ENCODE measurements at regions not wholly inside any gene's neighbourhood (a gene's known extent, or its start where the extent isn't known, plus 50 kb on each side); places are given as distances from the start of the nearest gene placed in this dataset.
A peak's percentile ranks its signal among the peaks of the same experiment; 100 is the strongest.
"Not testable (repeated sequence)": the region's sequence is repeated elsewhere in the genome, so short reads cannot be mapped to it uniquely, and the experiment has no call there.

DNA sequence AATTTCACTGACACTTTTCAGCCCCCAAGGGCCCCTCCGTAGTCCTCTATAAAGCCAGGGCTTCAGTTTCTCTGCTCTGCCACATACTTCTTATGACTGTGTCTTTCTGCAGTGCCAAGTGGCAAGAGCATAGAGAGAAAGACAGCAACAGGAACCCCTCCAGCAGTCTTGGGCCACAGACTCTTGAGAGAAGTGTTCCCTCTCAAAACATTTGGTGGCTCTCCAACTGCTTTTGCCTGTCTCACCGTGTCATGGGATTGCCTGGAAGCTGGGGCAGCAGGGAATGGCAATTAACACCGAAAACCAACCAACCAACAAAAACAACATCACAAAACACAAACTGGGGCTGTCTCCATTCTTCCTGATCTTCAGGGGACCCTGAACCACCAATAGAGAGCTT lies 73.8 kb upstream of the ELN start:
- no peak for DNase-seq
- intact Hi-C loops (cut with DNase I), result no loop called here
- H3K36me3 ChIP-seq, result no peaks in the 10 kb centered on the region
- H3K4me3 ChIP-seq, result no peak overlapping the region
- no peak overlapping the region for H3K9ac ChIP-seq (ENCODE audit: low read depth in 2 of 2, low read length in 2 of 2)
- TF ChIP-seq, protein P1, sequence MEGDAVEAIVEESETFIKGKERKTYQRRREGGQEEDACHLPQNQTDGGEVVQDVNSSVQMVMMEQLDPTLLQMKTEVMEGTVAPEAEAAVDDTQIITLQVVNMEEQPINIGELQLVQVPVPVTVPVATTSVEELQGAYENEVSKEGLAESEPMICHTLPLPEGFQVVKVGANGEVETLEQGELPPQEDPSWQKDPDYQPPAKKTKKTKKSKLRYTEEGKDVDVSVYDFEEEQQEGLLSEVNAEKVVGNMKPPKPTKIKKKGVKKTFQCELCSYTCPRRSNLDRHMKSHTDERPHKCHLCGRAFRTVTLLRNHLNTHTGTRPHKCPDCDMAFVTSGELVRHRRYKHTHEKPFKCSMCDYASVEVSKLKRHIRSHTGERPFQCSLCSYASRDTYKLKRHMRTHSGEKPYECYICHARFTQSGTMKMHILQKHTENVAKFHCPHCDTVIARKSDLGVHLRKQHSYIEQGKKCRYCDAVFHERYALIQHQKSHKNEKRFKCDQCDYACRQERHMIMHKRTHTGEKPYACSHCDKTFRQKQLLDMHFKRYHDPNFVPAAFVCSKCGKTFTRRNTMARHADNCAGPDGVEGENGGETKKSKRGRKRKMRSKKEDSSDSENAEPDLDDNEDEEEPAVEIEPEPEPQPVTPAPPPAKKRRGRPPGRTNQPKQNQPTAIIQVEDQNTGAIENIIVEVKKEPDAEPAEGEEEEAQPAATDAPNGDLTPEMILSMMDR (IDR thresholded peaks at IDR 0.05), result no peak
- H3K9me3 ChIP-seq, result no peaks in the 10 kb centered on the region
- H3K4me1 ChIP-seq, result no peaks in the 10 kb centered on the region
- no peaks in the 10 kb centered on the region for H3K27me3 ChIP-seq
- no peak overlapping the region for H3K27ac ChIP-seq

DNA sequence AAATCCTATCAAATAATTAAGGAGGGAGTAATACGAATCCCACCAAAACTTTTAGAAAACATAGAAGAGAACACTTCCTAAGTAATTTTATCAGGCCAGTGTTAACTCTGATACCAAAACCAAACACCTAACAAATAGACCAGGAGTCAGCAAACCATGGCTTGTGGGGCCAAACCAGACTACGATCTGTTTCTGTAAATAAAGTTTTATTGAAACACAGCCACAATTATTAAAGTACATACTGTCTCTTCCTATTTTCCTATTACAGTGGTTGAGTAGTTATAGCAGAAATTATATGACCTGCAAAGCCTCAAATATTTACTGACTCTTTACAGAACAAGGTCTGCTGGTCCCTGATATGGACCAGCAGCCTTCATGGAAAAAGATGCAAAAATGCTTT lies 73.1 kb upstream of the ELN start:
- intact Hi-C loops (cut with DNase I), result no loop called here
- TF ChIP-seq, protein P1 (IDR thresholded peaks at IDR 0.05), result no peak

DNA sequence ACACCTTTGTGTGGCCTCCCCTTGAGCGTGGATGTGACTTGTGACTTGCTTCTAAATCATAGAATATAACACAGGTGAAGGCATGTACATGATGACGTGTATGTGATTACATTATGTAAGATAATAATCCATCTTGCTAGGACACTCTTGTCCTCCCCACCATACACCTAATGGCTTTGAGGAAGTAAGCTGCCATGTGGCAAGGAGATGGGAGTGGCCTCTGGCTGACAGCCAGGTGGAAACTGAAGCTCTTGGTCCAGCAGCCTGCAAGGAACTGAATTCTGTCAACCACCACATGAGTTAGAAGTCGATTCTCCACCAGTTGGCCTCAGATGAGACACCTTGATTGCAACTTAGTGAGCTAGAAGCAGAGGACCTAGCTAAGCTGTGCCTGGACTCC lies 67.4 kb upstream of the ELN start:
- TF ChIP-seq, protein P1 (IDR thresholded peaks at IDR 0.05), result no peak
- Histone ChIP-seq H3K9ac (ENCODE audit: low read depth in 2 of 2, low read length in 2 of 2) (no peak overlapping the region), H3K4me1 (no peaks in the 10 kb centered on the region), H3K27me3 (no peaks in the 10 kb centered on the region), H3K9me3 (no peaks in the 10 kb centered on the region), H3K27ac (no peak overlapping the region), H3K36me3 (no peaks in the 10 kb centered on the region), H3K4me3 (no peak overlapping the region)
- peak; percentile 80 for DNase-seq
- intact Hi-C loops (cut with DNase I), result no loop called here

More for the DNA sequence above, 73.1 kb upstream of the ELN start:
- DNase-seq, result no peak
- no peaks in the 10 kb centered on the region for H3K4me1 ChIP-seq
- H3K27me3 ChIP-seq, result no peaks in the 10 kb centered on the region
- H3K36me3 ChIP-seq, result no peaks in the 10 kb centered on the region
- no peak overlapping the region for H3K27ac ChIP-seq
- H3K9ac ChIP-seq (ENCODE audit: low read depth in 2 of 2, low read length in 2 of 2), result no peak overlapping the region
- no peaks in the 10 kb centered on the region for H3K9me3 ChIP-seq
- H3K4me3 ChIP-seq, result no peak overlapping the region

DNA sequence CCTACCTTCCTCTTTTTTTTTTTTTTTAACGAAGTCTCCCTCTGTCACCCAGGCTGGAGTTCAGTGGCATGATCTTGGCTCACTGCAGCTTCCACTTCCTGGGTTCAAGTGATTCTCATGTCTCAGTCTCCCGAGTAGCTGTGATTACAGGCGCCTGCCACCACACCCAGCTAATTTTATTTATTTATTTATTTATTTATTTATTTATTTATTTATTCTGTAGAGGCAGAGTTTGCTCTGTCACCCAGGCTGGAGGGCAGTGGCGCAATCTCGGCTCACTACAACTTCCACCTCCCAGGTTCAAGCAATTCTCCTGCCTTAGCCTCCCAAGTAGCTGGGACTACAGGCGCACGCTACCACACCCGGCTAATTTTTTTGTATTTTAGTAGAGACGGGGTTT lies 66.0 kb upstream of the ELN start:
- H3K36me3 ChIP-seq; H3K27me3 ChIP-seq; DNase-seq; H3K9me3 ChIP-seq; H3K27ac ChIP-seq; H3K9ac ChIP-seq (ENCODE audit: low read depth in 2 of 2, low read length in 2 of 2); intact Hi-C loops (cut with DNase I); H3K4me3 ChIP-seq; H3K4me1 ChIP-seq: not testable (repeated sequence)

DNA sequence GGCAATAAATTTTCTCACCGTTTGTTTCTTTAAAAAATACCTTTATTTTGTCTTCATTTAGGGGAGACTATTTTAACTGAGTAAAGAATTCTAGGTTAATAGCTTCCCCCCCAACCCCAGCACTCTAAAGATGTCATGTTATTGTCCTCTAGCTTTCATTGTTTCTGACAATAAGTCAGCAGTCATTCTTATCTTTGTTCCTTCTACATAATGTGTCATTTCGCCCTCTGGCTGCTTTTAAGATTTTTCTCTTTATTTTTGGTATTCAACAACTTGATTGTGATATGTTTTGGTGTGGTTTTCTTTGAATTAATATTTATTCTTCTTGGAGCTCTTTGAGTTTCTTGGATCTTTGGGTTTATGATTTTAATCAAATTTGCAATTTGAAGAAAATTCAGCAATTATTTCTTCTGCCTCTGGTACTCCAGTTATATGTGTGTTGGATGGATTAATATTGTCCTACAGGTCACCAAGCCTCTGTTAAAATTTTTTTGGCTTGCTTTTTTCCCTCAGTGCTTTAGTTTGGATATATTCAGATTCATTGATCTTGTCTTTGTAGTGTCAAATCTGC lies 64.6 kb upstream of the ELN start:
- no peak for DNase-seq
- Histone ChIP-seq H3K36me3 (no peaks in the 10 kb centered on the region), H3K27ac (no peak overlapping the region), H3K4me3 (no peak overlapping the region), H3K9ac (ENCODE audit: low read depth in 2 of 2, low read length in 2 of 2) (no peak overlapping the region), H3K4me1 (no peaks in the 10 kb centered on the region), H3K27me3 (no peaks in the 10 kb centered on the region), H3K9me3 (no peaks in the 10 kb centered on the region)
- TF ChIP-seq, protein P1 (IDR thresholded peaks at IDR 0.05), result no peak
- intact Hi-C loops (cut with DNase I), result no loop called here

DNA sequence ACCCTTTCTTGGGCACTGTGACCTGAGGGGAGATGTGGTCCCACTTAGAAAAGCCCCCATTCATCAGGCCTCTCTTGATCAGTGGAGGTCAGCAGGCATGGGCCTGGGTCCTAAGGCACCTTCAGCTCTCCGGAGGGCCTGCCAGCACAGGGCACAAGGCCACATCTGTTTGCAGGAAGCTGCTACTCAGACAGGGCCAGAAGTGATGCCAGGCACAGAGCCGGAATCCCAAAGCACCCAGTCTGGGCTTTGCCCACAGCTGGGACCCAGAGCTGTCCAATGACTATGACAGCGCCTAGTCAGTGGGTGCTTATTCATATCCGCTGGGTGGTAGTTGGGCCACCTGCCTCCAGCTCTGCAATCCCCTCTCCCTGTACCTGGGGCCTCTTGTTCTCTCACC lies 63.2 kb upstream of the ELN start:
- TF ChIP-seq, protein P1 (IDR thresholded peaks at IDR 0.05), result no peak
- no peak for DNase-seq
- Histone ChIP-seq H3K4me1 (no peaks in the 10 kb centered on the region), H3K27ac (no peak overlapping the region), H3K9me3 (no peaks in the 10 kb centered on the region), H3K27me3 (no peaks in the 10 kb centered on the region), H3K36me3 (no peaks in the 10 kb centered on the region), H3K9ac (ENCODE audit: low read depth in 2 of 2, low read length in 2 of 2) (no peak overlapping the region), H3K4me3 (no peak overlapping the region)
- intact Hi-C loops (cut with DNase I), result no loop called here

Data from colonic mucosa (tissue), 4 donors.